ENCODE measurements at regions not wholly inside any gene's neighbourhood (a gene's known extent, or its start where the extent isn't known, plus 50 kb on each side); places are given as distances from the start of the nearest gene placed in this dataset.

GRCh38 chr3:24881239-24881638 is 386.6 kb upstream of the THRB start:
- TF ChIP-seq EP300 (IDR thresholded peaks at IDR 0.05; ENCODE audit: borderline replicate concordance in 1 of 2, control insufficient read depth in 1 of 2, low read depth in 2 of 2, low read length in 2 of 2) (no peak), POLR2A (IDR thresholded peaks at IDR 0.05; ENCODE audit: low read depth, low read length) (no peak), NBN (IDR thresholded peaks at IDR 0.05) (no peak), MEF2A (IDR thresholded peaks at IDR 0.05; ENCODE audit: insufficient read depth, low read depth, low read length) (no peak), CTCF (IDR thresholded peaks at IDR 0.05 in 2 of 3, conservative IDR thresholded peaks at IDR 0.05 in 1 of 3; ENCODE audit: control insufficient read depth in 2 of 3, extremely low read depth in 1 of 3, insufficient read depth in 1 of 3, low read depth in 3 of 3, low read length in 3 of 3) (no peak), ZNF384 (IDR thresholded peaks at IDR 0.05; ENCODE audit: borderline replicate concordance, low read depth, low read length) (no peak), JUNB (IDR thresholded peaks at IDR 0.05) (no peak), CREB1 (IDR thresholded peaks at IDR 0.05; ENCODE audit: low read depth) (no peak), IKZF1 (conservative IDR thresholded peaks at IDR 0.05) (no peak), TBL1XR1 (IDR thresholded peaks at IDR 0.05; ENCODE audit: low read depth, low read length) (no peak), SMC3 (IDR thresholded peaks at IDR 0.05; ENCODE audit: borderline replicate concordance, low read length) (no peak)

All from GM12878 (cell line).